IMR-90 (cell line): ENCODE measurements at regions not wholly inside any gene's neighbourhood (a gene's known extent, or its start where the extent isn't known, plus 50 kb on each side); places are given as distances from the start of the nearest gene placed in this dataset.

ENCODE experiments used
- ATAC-seq: fragments of 200-7000 bp; cut with Tn5 transposase; 2 replicates; pipeline ENCODE4 v1.9.1; 2020; ENCODE audit warnings: low read depth, mild to moderate bottlenecking, moderate library complexity
- BruUV-seq: library from RNA; stranded (reverse); fragments of 400-500 nt; replicated peaks from 2 replicates; lab custom pipeline; 2021; lab: Mats Ljungman, UMichigan
- CTCF ChIA-PET: fragments of 300-600 bp; formaldehyde crosslinking; extraction: SDS; loops from one replicate; lab custom pipeline; 2021; ENCODE audit warnings: antibody characterized with exemption; lab: Yijun Ruan, JAX
- POLR2A ChIA-PET: fragments of 300-600 bp; sonication (Branson Sonifier 250); formaldehyde crosslinking; loops from one replicate; lab custom pipeline; 2022; ENCODE audit warnings: antibody characterized with exemption; ENCODE audit not compliant: unreplicated experiment; lab: Charles Lee
- DNase-seq: peaks from one replicate; pipeline ENCODE4 v3.0.0; 2013
- H2AFZ ChIP-seq: replicated peaks from 2 replicates; pipeline ENCODE3; 2013; ENCODE audit warnings: low read length, mild to moderate bottlenecking; ENCODE audit not compliant: poor library complexity
- H2AK5ac ChIP-seq: 2 replicates; pipeline ENCODE4 v1.6.1; 2013; ENCODE audit warnings: low read depth, low read length, inconsistent platforms
- H2AK9ac ChIP-seq: replicated peaks from 2 replicates; pipeline ENCODE3; 2013; ENCODE audit warnings: mild to moderate bottlenecking, low read depth, low read length, moderate library complexity; ENCODE audit not compliant: poor library complexity
- H2BK120ac ChIP-seq: 2 replicates; pipeline ENCODE4 v1.6.1; 2013; ENCODE audit warnings: low read depth, low read length, inconsistent platforms
- H2BK15ac ChIP-seq: 3 replicates; pipeline ENCODE4 v1.6.1; 2013; ENCODE audit warnings: low read depth, low read length, inconsistent platforms
- H2BK20ac ChIP-seq: 2 replicates; pipeline ENCODE4 v1.6.1; 2013; ENCODE audit warnings: low read depth, mild to moderate bottlenecking, inconsistent platforms, low read length, moderate library complexity
- H2BK5ac ChIP-seq: 2 replicates; pipeline ENCODE4 v1.6.1; 2013; ENCODE audit warnings: mild to moderate bottlenecking, low read depth, low read length, inconsistent platforms; ENCODE audit not compliant: poor library complexity, severe bottlenecking
- H3K14ac ChIP-seq: replicated peaks from 2 replicates; pipeline ENCODE4 v1.6.1; 2013; ENCODE audit warnings: low read depth, low read length, inconsistent platforms
- H3K18ac ChIP-seq: 2 replicates; pipeline ENCODE4 v1.6.1; 2013; ENCODE audit warnings: low read depth, low read length, control low read depth
- H3K23ac ChIP-seq: 2 replicates; pipeline ENCODE4 v1.6.1; 2013; ENCODE audit warnings: low read depth, low read length, inconsistent platforms
- H3K27ac ChIP-seq: 2 replicates; pipeline ENCODE4 v1.5.1; 2013; ENCODE audit warnings: mild to moderate bottlenecking, control low read depth, low read length; ENCODE audit not compliant: insufficient read depth
- H3K27me3 ChIP-seq: 2 replicates; pipeline ENCODE4 v1.6.1; 2013; ENCODE audit warnings: low read length; ENCODE audit not compliant: control insufficient read depth, insufficient read depth
- H3K36me3 ChIP-seq: 2 replicates; pipeline ENCODE4 v1.6.1; 2013; ENCODE audit warnings: low read length, mixed read lengths; ENCODE audit not compliant: control insufficient read depth, insufficient read depth
- H3K4ac ChIP-seq: 2 replicates; pipeline ENCODE4 v1.6.1; 2013; ENCODE audit warnings: low read depth, low read length, inconsistent platforms
- H3K4me1 ChIP-seq: 2 replicates; pipeline ENCODE4 v1.6.1; 2013; ENCODE audit warnings: low read length, mixed read lengths; ENCODE audit not compliant: control insufficient read depth, insufficient read depth
- H3K4me2 ChIP-seq: 2 replicates; pipeline ENCODE4 v1.6.1; 2013; ENCODE audit warnings: low read depth, mild to moderate bottlenecking, control low read depth, low read length, moderate library complexity
- H3K4me3 ChIP-seq: 2 replicates; pipeline ENCODE4 v1.5.1; 2013; ENCODE audit warnings: low read depth, mild to moderate bottlenecking, control low read depth, low read length, moderate library complexity; ENCODE audit not compliant: insufficient read depth
- H3K56ac ChIP-seq: 2 replicates; pipeline ENCODE4 v1.6.1; 2013; ENCODE audit warnings: low read length, inconsistent platforms; ENCODE audit not compliant: insufficient read depth; ENCODE audit errors: extremely low read depth
- H3K79me1 ChIP-seq, 2 experiments: 2 replicates each; pipeline ENCODE4 v1.6.1; 2013; ENCODE audit warnings: low read length in 2 of 2, inconsistent platforms in 1 of 2, low read depth in 1 of 2
- H3K9ac ChIP-seq: 2 replicates; pipeline ENCODE4 v1.6.1; 2013; ENCODE audit warnings: low read depth, low read length, control low read depth
- H3K9me1 ChIP-seq: 2 replicates; pipeline ENCODE4 v1.6.1; 2013; ENCODE audit warnings: low read length, inconsistent platforms; ENCODE audit not compliant: insufficient read depth
- H3K9me3 ChIP-seq: 2 replicates; pipeline ENCODE4 v1.6.1; 2013; ENCODE audit warnings: low read length; ENCODE audit not compliant: control insufficient read depth, insufficient read depth
- H4K20me1 ChIP-seq: 2 replicates; pipeline ENCODE4 v1.6.1; 2013; ENCODE audit warnings: low read length, inconsistent platforms; ENCODE audit not compliant: insufficient read depth
- H4K5ac ChIP-seq: 2 replicates; pipeline ENCODE4 v1.6.1; 2013; ENCODE audit warnings: mild to moderate bottlenecking, low read depth, low read length, control low read depth
- H4K8ac ChIP-seq, 2 experiments: 2 replicates each; pipeline ENCODE4 v1.6.1; 2013; ENCODE audit warnings: low read depth in 2 of 2, low read length in 2 of 2, control low read depth in 1 of 2, inconsistent platforms in 1 of 2
- H4K91ac ChIP-seq: 2 replicates; pipeline ENCODE4 v1.6.1; 2013; ENCODE audit warnings: low read depth, low read length, inconsistent platforms; ENCODE audit not compliant: insufficient read depth
- BHLHE40 ChIP-seq: fragments of 150-350 bp; IDR thresholded peaks from 2 replicates; pipeline ENCODE4 v1.6.1; 2016; ENCODE audit warnings: mild to moderate bottlenecking, low read depth, low read length
- CEBPB ChIP-seq: IDR thresholded peaks from 2 replicates; pipeline ENCODE4 v1.6.1; 2012; ENCODE audit warnings: low read depth, low read length, improper control_type of control experiment
- CHD1 ChIP-seq: IDR thresholded peaks from 2 replicates; pipeline ENCODE4 v1.6.1; 2012; ENCODE audit warnings: low read depth, low read length, improper control_type of control experiment
- CTCF ChIP-seq: conservative IDR thresholded peaks from 2 replicates; pipeline ENCODE4 v1.5.1; 2012; ENCODE audit warnings: mild to moderate bottlenecking, low read depth, low read length, improper control_type of control experiment
- ELK1 ChIP-seq: fragments of 150-350 bp; IDR thresholded peaks from 2 replicates; pipeline ENCODE4 v1.6.1; 2016; ENCODE audit warnings: low read depth, mild to moderate bottlenecking, low read length, moderate library complexity, borderline replicate concordance
- FOS ChIP-seq: fragments of 150-350 bp; IDR thresholded peaks from 2 replicates; pipeline ENCODE4 v1.6.1; 2016; ENCODE audit warnings: low read depth, low read length
- MAFK ChIP-seq: IDR thresholded peaks from 2 replicates; pipeline ENCODE4 v1.6.1; 2012; ENCODE audit warnings: low read depth, low read length, improper control_type of control experiment
- MAZ ChIP-seq: IDR thresholded peaks from 2 replicates; pipeline ENCODE4 v1.6.1; 2012; ENCODE audit warnings: low read depth, mild to moderate bottlenecking, low read length, improper control_type of control experiment, moderate library complexity, borderline replicate concordance
- MXI1 ChIP-seq: IDR thresholded peaks from 2 replicates; pipeline ENCODE4 v1.6.1; 2012; ENCODE audit warnings: low read depth, mild to moderate bottlenecking, low read length, moderate library complexity, borderline replicate concordance
- NFE2L2 ChIP-seq: fragments of 150-350 bp; IDR thresholded peaks from 2 replicates; pipeline ENCODE4 v1.6.1; 2016; ENCODE audit warnings: low read depth, mild to moderate bottlenecking, low read length
- POLR2A ChIP-seq: IDR thresholded peaks from 2 replicates; pipeline ENCODE4 v1.6.1; 2012; ENCODE audit warnings: mild to moderate bottlenecking, low read depth, low read length
- RAD21 ChIP-seq: IDR thresholded peaks from 2 replicates; pipeline ENCODE4 v1.6.1; 2012; ENCODE audit warnings: low read length, improper control_type of control experiment
- RCOR1 ChIP-seq: IDR thresholded peaks from 2 replicates; pipeline ENCODE4 v1.6.1; 2012; ENCODE audit warnings: mild to moderate bottlenecking, low read length, improper control_type of control experiment; ENCODE audit not compliant: insufficient replicate concordance
- RFX5 ChIP-seq: IDR thresholded peaks from 2 replicates; pipeline ENCODE4 v1.8.0; 2012; ENCODE audit warnings: low read depth, mild to moderate bottlenecking, low read length, moderate library complexity
- SMC3 ChIP-seq: fragments of 150-350 bp; IDR thresholded peaks from 2 replicates; pipeline ENCODE4 v1.6.1; 2016; ENCODE audit warnings: low read depth, mild to moderate bottlenecking, antibody characterized with exemption, low read length, moderate library complexity
- USF2 ChIP-seq: fragments of 150-350 bp; IDR thresholded peaks from 2 replicates; pipeline ENCODE4 v1.6.1; 2017; ENCODE audit warnings: mild to moderate bottlenecking, antibody characterized with exemption, low read length, low read depth
- WGBS, 2 experiments: methylation state at CpG; one replicate each; pipeline versions ENCODE4 v1.1.5 to v1.1.7; 2013; ENCODE audit warnings: missing lambda C conversion rate in 2 of 2; ENCODE audit not compliant: insufficient read length in 1 of 2; ENCODE audit errors: extremely low coverage in 2 of 2; 5-methylcytosine and 5-hydroxymethylcytosine counted together
- dilution Hi-C: fragments of 300-500 bp; cut with HindIII; formaldehyde crosslinking; loops from one replicate; pipeline ENCODE4 v1.14.3; 2018; ENCODE audit warnings: low sequenced_read_pairs; ENCODE audit not compliant: unreplicated experiment
- in situ Hi-C: fragments of 300-500 bp; cut with MboI; formaldehyde crosslinking; loops from 3 replicates; pipeline ENCODE4 v1.14.3; 2019; ENCODE audit warnings: low sequenced_read_pairs, inconsistent platforms, mixed read lengths
- intact Hi-C: fragments of 100-400 bp; cut with micrococcal nuclease; formaldehyde crosslinking; loops from 2 replicates; pipeline ENCODE4 v1.10.0; 2022

GRCh38 chr3:110984456-110985250 is 87.0 kb upstream of the NECTIN3 start:
- Histone ChIP-seq H2AFZ (no peak overlapping the region), H4K5ac (no peak overlapping the region), H2AK5ac (no peak overlapping the region), H4K8ac (no peak overlapping the region), H3K4me1 (no peaks in the 10 kb centered on the region), H3K36me3 (no peaks in the 10 kb centered on the region), H2BK5ac (no peak overlapping the region), H2AK9ac (no peak overlapping the region), H3K14ac (no peak overlapping the region), H3K9me1 (no peaks in the 10 kb centered on the region), H2BK20ac (no peak overlapping the region), H3K56ac (no peak overlapping the region), H3K4me2 (no peak overlapping the region), H4K91ac (no peak overlapping the region), H3K9ac (no peak overlapping the region), H3K23ac (no peak overlapping the region), H3K4ac (no peak overlapping the region), H3K9me3 (peaks cover 4% of the 10 kb centered on the region; the same call in 1 of the 2 replicates), H4K20me1 (no peaks in the 10 kb centered on the region), H3K27ac (no peak overlapping the region), H3K18ac (no peak overlapping the region), H2BK15ac (no peak overlapping the region), H3K79me1 (no peaks in the 10 kb centered on the region), H2BK120ac (no peak overlapping the region), H3K4me3 (no peak overlapping the region), H3K27me3 (no peaks in the 10 kb centered on the region)
- 100% methylated on average over 1 of the region's 4 CpGs; no CpG with 5 or more reads in 1 of the 2 experiments for WGBS, 2 experiments
- POLR2A ChIA-PET, result no interaction called here
- in situ Hi-C loops, result no loop called here
- ATAC-seq (no peak), DNase-seq (no peak)
- CTCF ChIA-PET, result no interaction called here
- no peak for TF ChIP-seq BHLHE40
- TF ChIP-seq RAD21, result no peak
- TF ChIP-seq SMC3, result no peak
- TF ChIP-seq CEBPB, result no peak
- TF ChIP-seq RCOR1, result no peak
- TF ChIP-seq USF2, result no peak
- TF ChIP-seq RFX5, result no peak
- no peak for TF ChIP-seq CHD1
- no peak for TF ChIP-seq FOS
- TF ChIP-seq MAFK, result no peak
- no peak for TF ChIP-seq CTCF
- no peak for TF ChIP-seq POLR2A
- TF ChIP-seq ELK1, result no peak
- no peak for TF ChIP-seq MXI1
- TF ChIP-seq MAZ, result no peak
- no peak for TF ChIP-seq NFE2L2
- intact Hi-C loops, result no loop called here
- dilution Hi-C loops, result no loop called here
- BruUV-seq, result no TSS peak
